AG09319 (cell line): ENCODE measurements at regions not wholly inside any gene's neighbourhood (a gene's known extent, or its start where the extent isn't known, plus 50 kb on each side); places are given as distances from the start of the nearest gene placed in this dataset.
"Not testable (repeated sequence)": the region's sequence is repeated elsewhere in the genome, so short reads cannot be mapped to it uniquely, and the experiment has no call there.

Experiments used
- DNase-seq: peaks from one replicate; pipeline ENCODE4 v3.0.0-alpha.2; 2010; ENCODE audit warnings: low read depth; ENCODE audit errors: extremely low read depth
- TF ChIP-seq, protein P1 (sequence below): IDR thresholded peaks from 2 replicates; pipeline ENCODE4 v1.5.1; 2011; ENCODE audit warnings: low read depth, mild to moderate bottlenecking, inconsistent platforms, low read length, moderate library complexity

GRCh38 chr13:50420718-50421472 lies 405.7 kb downstream of the KCNRG start:
- TF ChIP-seq, protein P1, sequence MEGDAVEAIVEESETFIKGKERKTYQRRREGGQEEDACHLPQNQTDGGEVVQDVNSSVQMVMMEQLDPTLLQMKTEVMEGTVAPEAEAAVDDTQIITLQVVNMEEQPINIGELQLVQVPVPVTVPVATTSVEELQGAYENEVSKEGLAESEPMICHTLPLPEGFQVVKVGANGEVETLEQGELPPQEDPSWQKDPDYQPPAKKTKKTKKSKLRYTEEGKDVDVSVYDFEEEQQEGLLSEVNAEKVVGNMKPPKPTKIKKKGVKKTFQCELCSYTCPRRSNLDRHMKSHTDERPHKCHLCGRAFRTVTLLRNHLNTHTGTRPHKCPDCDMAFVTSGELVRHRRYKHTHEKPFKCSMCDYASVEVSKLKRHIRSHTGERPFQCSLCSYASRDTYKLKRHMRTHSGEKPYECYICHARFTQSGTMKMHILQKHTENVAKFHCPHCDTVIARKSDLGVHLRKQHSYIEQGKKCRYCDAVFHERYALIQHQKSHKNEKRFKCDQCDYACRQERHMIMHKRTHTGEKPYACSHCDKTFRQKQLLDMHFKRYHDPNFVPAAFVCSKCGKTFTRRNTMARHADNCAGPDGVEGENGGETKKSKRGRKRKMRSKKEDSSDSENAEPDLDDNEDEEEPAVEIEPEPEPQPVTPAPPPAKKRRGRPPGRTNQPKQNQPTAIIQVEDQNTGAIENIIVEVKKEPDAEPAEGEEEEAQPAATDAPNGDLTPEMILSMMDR = no peak
- DNase-seq = no peak

DNA sequence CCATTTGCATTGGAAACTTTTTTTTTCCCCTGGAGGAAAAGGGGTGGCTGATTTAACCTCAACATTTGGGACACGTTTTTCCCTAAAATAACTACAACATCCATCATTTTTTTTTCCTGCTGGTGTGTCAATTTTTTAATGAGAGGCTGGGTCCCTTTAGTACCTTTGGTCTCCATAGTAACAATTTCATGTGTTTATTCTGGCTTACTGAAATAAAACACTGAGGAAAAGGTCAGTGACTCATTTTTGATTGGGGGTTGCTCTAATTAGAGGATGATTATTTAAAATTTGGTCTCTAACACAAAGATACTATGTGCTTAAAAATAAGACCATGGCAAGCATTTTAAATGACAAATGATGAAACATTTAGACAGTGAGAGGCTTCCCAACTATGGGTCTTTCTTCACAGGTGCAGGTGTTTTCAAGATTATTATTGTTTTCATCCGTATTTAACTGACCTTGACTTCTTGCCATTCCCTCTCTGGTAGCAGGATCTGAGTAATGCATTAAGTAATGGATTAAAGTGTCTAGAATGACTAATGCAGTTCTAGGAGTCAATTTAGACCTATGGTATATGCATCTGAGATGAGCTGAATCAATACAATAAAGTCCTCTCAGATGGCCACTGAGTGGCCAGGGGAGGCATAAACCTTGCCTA lies 406.4 kb downstream of the KCNRG start:
- no peak for DNase-seq
- TF ChIP-seq, protein P1 = no peak

GRCh38 chr13:50422181-50423148 lies 407.2 kb downstream of the KCNRG start:
- no peak for DNase-seq
- TF ChIP-seq, protein P1 = no peak

DNA sequence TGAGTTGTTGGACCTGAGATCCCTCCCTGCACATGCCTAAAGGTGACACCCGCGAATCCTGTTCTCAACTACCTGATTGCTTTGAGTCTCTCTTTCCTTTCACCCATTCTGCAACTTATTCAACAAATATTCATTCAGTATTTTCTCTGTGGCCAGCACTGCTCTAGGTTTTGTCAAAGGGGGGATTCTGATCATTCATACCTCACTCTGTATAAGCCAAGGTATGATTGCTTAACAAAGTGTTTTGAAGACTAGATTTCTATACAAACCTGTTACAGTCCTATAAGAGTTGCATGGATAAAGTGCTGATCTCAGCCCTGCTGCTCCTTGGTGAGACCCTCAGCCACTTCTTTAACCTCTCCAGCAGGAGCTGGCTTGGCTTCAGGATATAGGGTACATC lies 409.7 kb downstream of the KCNRG start:
- TF ChIP-seq, protein P1 = no peak
- no peak for DNase-seq

GRCh38 chr13:50425772-50426171 lies 410.5 kb downstream of the KCNRG start:
- no peak for DNase-seq
- TF ChIP-seq, protein P1 = no peak

GRCh38 chr13:50426927-50427326 lies 411.7 kb downstream of the KCNRG start:
- DNase-seq = no peak
- TF ChIP-seq, protein P1 = no peak

DNA sequence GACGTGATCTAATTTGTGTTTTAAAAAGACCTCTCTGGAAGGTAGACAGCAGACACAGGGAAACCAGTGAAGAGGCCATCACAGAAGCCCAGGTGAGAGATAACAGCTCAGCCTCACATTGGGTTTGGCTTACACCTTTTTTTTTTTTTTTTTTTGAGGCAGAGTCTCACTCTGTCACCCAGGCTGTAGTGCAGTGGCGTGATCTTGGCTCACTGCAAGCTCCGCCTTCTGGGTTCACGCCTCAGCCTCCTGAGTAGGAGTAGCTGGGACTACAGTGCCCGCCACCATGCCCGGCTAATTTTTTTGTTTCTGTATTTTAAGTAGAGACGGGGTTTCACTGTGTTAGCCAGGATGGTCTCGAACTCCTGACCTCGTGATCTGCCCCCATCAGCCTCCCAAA lies 412.3 kb downstream of the KCNRG start:
- not testable (repeated sequence) for DNase-seq
